ENCODE measurements at regions not wholly inside any gene's neighbourhood (a gene's known extent, or its start where the extent isn't known, plus 50 kb on each side); places are given as distances from the start of the nearest gene placed in this dataset.

- no peaks in the 10 kb centered on the region for H3K9me3 ChIP-seq (ENCODE audit: low read depth)
- TF ChIP-seq CTCF (IDR thresholded peaks at IDR 0.05; ENCODE audit: low read depth, low read length): no peak
- H3K4me3 ChIP-seq: no peak overlapping the region
- H3K36me3 ChIP-seq: no peaks in the 10 kb centered on the region
- no peak for DNase-seq (ENCODE audit: low read depth in 1 of 2, low spot score in 1 of 2)
- H3K27me3 ChIP-seq: no peaks in the 10 kb centered on the region
- no peak overlapping the region for H3K27ac ChIP-seq
- no peaks in the 10 kb centered on the region for H3K4me1 ChIP-seq (ENCODE audit: low read depth)
These were observed 234.6 kb downstream of the USP25 start for GRCh38 chr21:15964236-15964855.

- H3K36me3 ChIP-seq: no peaks in the 10 kb centered on the region
- DNase-seq (ENCODE audit: low read depth in 1 of 2, low spot score in 1 of 2): peak in 1 of 2 donors; percentile 30
- H3K27me3 ChIP-seq: no peaks in the 10 kb centered on the region
- H3K4me3 ChIP-seq: no peak overlapping the region
- no peaks in the 10 kb centered on the region for H3K9me3 ChIP-seq (ENCODE audit: low read depth)
- H3K4me1 ChIP-seq (ENCODE audit: low read depth): no peaks in the 10 kb centered on the region
- TF ChIP-seq CTCF (IDR thresholded peaks at IDR 0.05; ENCODE audit: low read depth, low read length): no peak
- no peak overlapping the region for H3K27ac ChIP-seq
These were observed 236.4 kb downstream of the USP25 start for GRCh38 chr21:15966231-15966630.

GRCh38 chr21:15966651-15967050, 236.9 kb downstream of the USP25 start:
- DNase-seq (ENCODE audit: low read depth in 1 of 2, low spot score in 1 of 2): no peak
- Histone ChIP-seq H3K36me3 (no peaks in the 10 kb centered on the region), H3K9me3 (ENCODE audit: low read depth) (no peaks in the 10 kb centered on the region), H3K27ac (no peak overlapping the region), H3K27me3 (no peaks in the 10 kb centered on the region), H3K4me3 (no peak overlapping the region), H3K4me1 (ENCODE audit: low read depth) (no peaks in the 10 kb centered on the region)
- no peak for TF ChIP-seq CTCF (IDR thresholded peaks at IDR 0.05; ENCODE audit: low read depth, low read length)

GRCh38 chr21:15967661-15968060, 237.9 kb downstream of the USP25 start:
- peak in 1 of 2 donors; percentile 22 for DNase-seq (ENCODE audit: low read depth in 1 of 2, low spot score in 1 of 2)
- H3K4me1 ChIP-seq (ENCODE audit: low read depth): no peaks in the 10 kb centered on the region
- TF ChIP-seq CTCF (IDR thresholded peaks at IDR 0.05; ENCODE audit: low read depth, low read length): no peak

GRCh38 chr21:15968776-15969310, 239.1 kb downstream of the USP25 start:
- Histone ChIP-seq H3K9me3 (ENCODE audit: low read depth) (no peaks in the 10 kb centered on the region), H3K4me1 (ENCODE audit: low read depth) (no peaks in the 10 kb centered on the region), H3K27me3 (no peaks in the 10 kb centered on the region), H3K4me3 (no peak overlapping the region), H3K36me3 (no peaks in the 10 kb centered on the region), H3K27ac (no peak overlapping the region)
- TF ChIP-seq CTCF (IDR thresholded peaks at IDR 0.05; ENCODE audit: low read depth, low read length): no peak
- DNase-seq (ENCODE audit: low read depth in 1 of 2, low spot score in 1 of 2): no peak

More at GRCh38 chr21:15967661-15968060, 237.9 kb downstream of the USP25 start:
- Histone ChIP-seq H3K27ac (no peak overlapping the region), H3K4me3 (no peak overlapping the region), H3K9me3 (ENCODE audit: low read depth) (no peaks in the 10 kb centered on the region), H3K27me3 (no peaks in the 10 kb centered on the region), H3K36me3 (no peaks in the 10 kb centered on the region)
